ENCODE measurements at regions not wholly inside any gene's neighbourhood (a gene's known extent, or its start where the extent isn't known, plus 50 kb on each side); places are given as distances from the start of the nearest gene placed in this dataset.

GRCh38 chr9:75333624-75334023, 245.3 kb downstream of the OSTF1 start:
- Histone ChIP-seq H3K79me2 (replicated peaks; ENCODE audit: insufficient read depth) (no peaks in the 10 kb centered on the region), H3K4me3 (no peak overlapping the region), H3K27ac (ENCODE audit: low read depth) (no peak overlapping the region), H3F3A (replicated peaks; ENCODE audit: low read depth) (no peaks in the 10 kb centered on the region), H3K27me3 (ENCODE audit: insufficient read depth) (no peaks in the 10 kb centered on the region), H4K20me1 (replicated peaks; ENCODE audit: insufficient read depth) (no peaks in the 10 kb centered on the region), H3K4me1 (ENCODE audit: insufficient read depth) (no peaks in the 10 kb centered on the region), H2AFZ (no peak overlapping the region), H3K36me3 (ENCODE audit: insufficient read depth) (no peaks in the 10 kb centered on the region), H3K4me2 (no peak overlapping the region), H3K9me2 (ENCODE audit: insufficient read depth) (0 out of 2 replicates have a peak, but pooled peaks cover 2% of the 10 kb centered on the region)
- no peak for TF ChIP-seq REST (IDR thresholded peaks at IDR 0.05; ENCODE audit: unreplicated experiment)
- no peak for TF ChIP-seq CREB1 (CRISPR knock-in tag; IDR thresholded peaks at IDR 0.05; ENCODE audit: low read depth)
- no peak for TF ChIP-seq EZH2 (IDR thresholded peaks at IDR 0.05; ENCODE audit: low read depth, unreplicated experiment)
- TF ChIP-seq CTCF (conservative IDR thresholded peaks at IDR 0.05; ENCODE audit: low read depth in 2 of 2) = peak; percentile 62 to 81
- no peak for TF ChIP-seq ZNF114 (CRISPR knock-in tag; IDR thresholded peaks at IDR 0.05)
- no peak for TF ChIP-seq EZH2phosphoT487 (IDR thresholded peaks at IDR 0.05; ENCODE audit: unreplicated experiment)
- TF ChIP-seq JUNB (IDR thresholded peaks at IDR 0.05; ENCODE audit: unreplicated experiment) = no peak
- no peak for ATAC-seq
- H3K9me3 Mint-ChIP-seq = no peaks in the 10 kb centered on the region; the same call in 2 of the 3 replicates
- H3K36me3 Mint-ChIP-seq (ENCODE audit: low read depth) = no peaks in the 10 kb centered on the region
- no peak overlapping the region for H3K4me3 Mint-ChIP-seq
- DNase-seq (ENCODE audit: low spot score) = peak; percentile 37
- no peak overlapping the region; the same call in 1 of the 2 replicates for H3K27ac Mint-ChIP-seq
- H3K4me1 Mint-ChIP-seq = no peaks in the 10 kb centered on the region
- no peaks in the 10 kb centered on the region for H3K27me3 Mint-ChIP-seq (ENCODE audit: insufficient read depth, low read depth, poor library complexity)

GRCh38 chr9:75358846-75359245, 270.5 kb downstream of the OSTF1 start:
- Histone ChIP-seq H3K4me2 (peak overlapping the region; percentile 16), H3K9me2 (ENCODE audit: insufficient read depth) (peaks cover 11% of the 10 kb centered on the region; the same call in 1 of the 2 replicates), H3K27me3 (ENCODE audit: insufficient read depth) (no peaks in the 10 kb centered on the region), H3K79me2 (replicated peaks; ENCODE audit: insufficient read depth) (no peaks in the 10 kb centered on the region), H2AFZ (no peak overlapping the region), H3F3A (replicated peaks; ENCODE audit: low read depth) (0 out of 2 replicates have a peak, but pooled peaks cover 7% of the 10 kb centered on the region), H3K4me3 (no peak overlapping the region), H4K20me1 (replicated peaks; ENCODE audit: insufficient read depth) (no peaks in the 10 kb centered on the region), H3K4me1 (ENCODE audit: insufficient read depth) (peaks cover 18% of the 10 kb centered on the region), H3K27ac (ENCODE audit: low read depth) (peak overlapping the region; percentile 91), H3K36me3 (ENCODE audit: insufficient read depth) (peaks cover 14% of the 10 kb centered on the region)
- H3K4me1 Mint-ChIP-seq = peaks cover 25% of the 10 kb centered on the region
- ATAC-seq (peak; percentile 71), DNase-seq (ENCODE audit: low spot score) (peak; percentile 76)
- peak overlapping the region; percentile 92 for H3K27ac Mint-ChIP-seq
- peaks cover 16% of the 10 kb centered on the region for H3K27me3 Mint-ChIP-seq (ENCODE audit: insufficient read depth, low read depth, poor library complexity)
- H3K9me3 Mint-ChIP-seq = peaks cover 35% of the 10 kb centered on the region
- H3K4me3 Mint-ChIP-seq = peak overlapping the region; percentile 35; the same call in 1 of the 3 replicates
- H3K36me3 Mint-ChIP-seq (ENCODE audit: low read depth) = peaks cover 35% of the 10 kb centered on the region
- TF ChIP-seq EZH2phosphoT487 (IDR thresholded peaks at IDR 0.05; ENCODE audit: unreplicated experiment) (no peak), STAT1 (IDR thresholded peaks at IDR 0.05; ENCODE audit: unreplicated experiment) (no peak), NANOG (IDR thresholded peaks at IDR 0.05; ENCODE audit: borderline replicate concordance) (peak; percentile 75), EZH2 (IDR thresholded peaks at IDR 0.05; ENCODE audit: low read depth, unreplicated experiment) (no peak), POLR2AphosphoS5 (IDR thresholded peaks at IDR 0.05; ENCODE audit: low read depth) (peak; percentile 28; the same call in 1 of the 2 replicates), ZNF114 (CRISPR knock-in tag; IDR thresholded peaks at IDR 0.05) (no peak)
- TF ChIP-seq, protein P1, sequence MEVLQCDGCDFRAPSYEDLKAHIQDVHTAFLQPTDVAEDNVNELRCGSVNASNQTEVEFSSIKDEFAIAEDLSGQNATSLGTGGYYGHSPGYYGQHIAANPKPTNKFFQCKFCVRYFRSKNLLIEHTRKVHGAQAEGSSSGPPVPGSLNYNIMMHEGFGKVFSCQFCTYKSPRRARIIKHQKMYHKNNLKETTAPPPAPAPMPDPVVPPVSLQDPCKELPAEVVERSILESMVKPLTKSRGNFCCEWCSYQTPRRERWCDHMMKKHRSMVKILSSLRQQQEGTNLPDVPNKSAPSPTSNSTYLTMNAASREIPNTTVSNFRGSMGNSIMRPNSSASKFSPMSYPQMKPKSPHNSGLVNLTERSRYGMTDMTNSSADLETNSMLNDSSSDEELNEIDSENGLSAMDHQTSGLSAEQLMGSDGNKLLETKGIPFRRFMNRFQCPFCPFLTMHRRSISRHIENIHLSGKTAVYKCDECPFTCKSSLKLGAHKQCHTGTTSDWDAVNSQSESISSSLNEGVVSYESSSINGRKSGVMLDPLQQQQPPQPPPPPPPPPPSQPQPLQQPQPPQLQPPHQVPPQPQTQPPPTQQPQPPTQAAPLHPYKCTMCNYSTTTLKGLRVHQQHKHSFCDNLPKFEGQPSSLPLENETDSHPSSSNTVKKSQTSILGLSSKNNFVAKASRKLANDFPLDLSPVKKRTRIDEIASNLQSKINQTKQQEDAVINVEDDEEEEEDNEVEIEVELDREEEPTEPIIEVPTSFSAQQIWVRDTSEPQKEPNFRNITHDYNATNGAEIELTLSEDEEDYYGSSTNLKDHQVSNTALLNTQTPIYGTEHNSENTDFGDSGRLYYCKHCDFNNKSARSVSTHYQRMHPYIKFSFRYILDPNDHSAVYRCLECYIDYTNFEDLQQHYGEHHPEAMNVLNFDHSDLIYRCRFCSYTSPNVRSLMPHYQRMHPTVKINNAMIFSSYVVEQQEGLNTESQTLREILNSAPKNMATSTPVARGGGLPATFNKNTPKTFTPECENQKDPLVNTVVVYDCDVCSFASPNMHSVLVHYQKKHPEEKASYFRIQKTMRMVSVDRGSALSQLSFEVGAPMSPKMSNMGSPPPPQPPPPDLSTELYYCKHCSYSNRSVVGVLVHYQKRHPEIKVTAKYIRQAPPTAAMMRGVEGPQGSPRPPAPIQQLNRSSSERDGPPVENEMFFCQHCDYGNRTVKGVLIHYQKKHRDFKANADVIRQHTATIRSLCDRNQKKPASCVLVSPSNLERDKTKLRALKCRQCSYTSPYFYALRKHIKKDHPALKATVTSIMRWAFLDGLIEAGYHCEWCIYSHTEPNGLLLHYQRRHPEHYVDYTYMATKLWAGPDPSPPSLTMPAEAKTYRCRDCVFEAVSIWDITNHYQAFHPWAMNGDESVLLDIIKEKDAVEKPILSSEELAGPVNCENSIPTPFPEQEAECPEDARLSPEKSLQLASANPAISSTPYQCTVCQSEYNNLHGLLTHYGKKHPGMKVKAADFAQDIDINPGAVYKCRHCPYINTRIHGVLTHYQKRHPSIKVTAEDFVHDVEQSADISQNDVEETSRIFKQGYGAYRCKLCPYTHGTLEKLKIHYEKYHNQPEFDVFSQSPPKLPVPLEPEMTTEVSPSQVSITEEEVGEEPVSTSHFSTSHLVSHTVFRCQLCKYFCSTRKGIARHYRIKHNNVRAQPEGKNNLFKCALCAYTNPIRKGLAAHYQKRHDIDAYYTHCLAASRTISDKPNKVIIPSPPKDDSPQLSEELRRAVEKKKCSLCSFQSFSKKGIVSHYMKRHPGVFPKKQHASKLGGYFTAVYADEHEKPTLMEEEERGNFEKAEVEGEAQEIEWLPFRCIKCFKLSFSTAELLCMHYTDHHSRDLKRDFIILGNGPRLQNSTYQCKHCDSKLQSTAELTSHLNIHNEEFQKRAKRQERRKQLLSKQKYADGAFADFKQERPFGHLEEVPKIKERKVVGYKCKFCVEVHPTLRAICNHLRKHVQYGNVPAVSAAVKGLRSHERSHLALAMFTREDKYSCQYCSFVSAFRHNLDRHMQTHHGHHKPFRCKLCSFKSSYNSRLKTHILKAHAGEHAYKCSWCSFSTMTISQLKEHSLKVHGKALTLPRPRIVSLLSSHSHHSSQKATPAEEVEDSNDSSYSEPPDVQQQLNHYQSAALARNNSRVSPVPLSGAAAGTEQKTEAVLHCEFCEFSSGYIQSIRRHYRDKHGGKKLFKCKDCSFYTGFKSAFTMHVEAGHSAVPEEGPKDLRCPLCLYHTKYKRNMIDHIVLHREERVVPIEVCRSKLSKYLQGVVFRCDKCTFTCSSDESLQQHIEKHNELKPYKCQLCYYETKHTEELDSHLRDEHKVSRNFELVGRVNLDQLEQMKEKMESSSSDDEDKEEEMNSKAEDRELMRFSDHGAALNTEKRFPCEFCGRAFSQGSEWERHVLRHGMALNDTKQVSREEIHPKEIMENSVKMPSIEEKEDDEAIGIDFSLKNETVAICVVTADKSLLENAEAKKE (CRISPR knock-in tag; IDR thresholded peaks at IDR 0.05) = peak; percentile 90
